NCI-H1048 (cell line): ENCODE measurements at regions not wholly inside any gene's neighbourhood (a gene's known extent, or its start where the extent isn't known, plus 50 kb on each side); places are given as distances from the start of the nearest gene placed in this dataset.

Source experiments
- DNase-seq: peaks from one replicate; lab custom pipeline; 2025; lab: John Stamatoyannopoulos, UW

- DNase-seq = no peak
Observed at GRCh38 chr5:61738446-61738845, 406.4 kb downstream of the ZSWIM6 start.

- no peak for DNase-seq
Observed at GRCh38 chr5:61744690-61745619, 412.9 kb downstream of the ZSWIM6 start.

- no peak for DNase-seq
Observed at GRCh38 chr5:61746831-61747575, 414.9 kb downstream of the ZSWIM6 start.

GRCh38 chr5:61748121-61748520 is 416.1 kb downstream of the ZSWIM6 start:
- no peak for DNase-seq

GRCh38 chr5:61748651-61749050 is 416.6 kb downstream of the ZSWIM6 start:
- no peak for DNase-seq

GRCh38 chr5:61752588-61752987 is 420.5 kb downstream of the ZSWIM6 start:
- DNase-seq = no peak

GRCh38 chr5:61754792-61755191 is 422.7 kb downstream of the ZSWIM6 start:
- no peak for DNase-seq

GRCh38 chr5:61755726-61756222 is 423.7 kb downstream of the ZSWIM6 start:
- DNase-seq = no peak

GRCh38 chr5:61758711-61759110 is 426.7 kb downstream of the ZSWIM6 start:
- no peak for DNase-seq

GRCh38 chr5:61765471-61765870 is 433.4 kb downstream of the ZSWIM6 start:
- DNase-seq = no peak

GRCh38 chr5:61766141-61766540 is 434.1 kb downstream of the ZSWIM6 start:
- DNase-seq = no peak

- no peak for DNase-seq
Observed at GRCh38 chr5:61767231-61768080, 435.4 kb downstream of the ZSWIM6 start.

GRCh38 chr5:61768692-61769281 is 436.7 kb downstream of the ZSWIM6 start:
- peak; percentile 2 for DNase-seq

- DNase-seq = no peak
Observed at GRCh38 chr5:61771062-61771461, 439.0 kb downstream of the ZSWIM6 start.

GRCh38 chr5:61771808-61772207 is 439.8 kb downstream of the ZSWIM6 start:
- DNase-seq = no peak

GRCh38 chr5:61775901-61776300 is 443.8 kb downstream of the ZSWIM6 start:
- DNase-seq = no peak

GRCh38 chr5:61777292-61777691 is 445.2 kb downstream of the ZSWIM6 start:
- DNase-seq = no peak

GRCh38 chr5:61779743-61780142 is 447.7 kb downstream of the ZSWIM6 start:
- DNase-seq = no peak

- no peak for DNase-seq
Observed at GRCh38 chr5:61783481-61783880, 451.4 kb downstream of the ZSWIM6 start.

- no peak for DNase-seq
Observed at GRCh38 chr5:61784341-61784740, 452.3 kb downstream of the ZSWIM6 start.

GRCh38 chr5:61788548-61788947 is 456.5 kb downstream of the ZSWIM6 start:
- no peak for DNase-seq

GRCh38 chr5:61790007-61790406 is 457.9 kb downstream of the ZSWIM6 start:
- DNase-seq = no peak
